ES-I3 (cell line): ENCODE measurements at regions not wholly inside any gene's neighbourhood (a gene's known extent, or its start where the extent isn't known, plus 50 kb on each side); places are given as distances from the start of the nearest gene placed in this dataset.

Source experiments
- H3K36me3 ChIP-seq: 2 replicates; pipeline ENCODE4 v1.6.1; 2013; ENCODE audit warnings: mild to moderate bottlenecking, low read length, control low read depth, moderate library complexity; ENCODE audit not compliant: insufficient read depth
- H3K4me1 ChIP-seq: 2 replicates; pipeline ENCODE4 v1.6.1; 2013; ENCODE audit warnings: mild to moderate bottlenecking, control low read depth, low read length; ENCODE audit not compliant: insufficient read depth
- H3K9ac ChIP-seq: 2 replicates; pipeline ENCODE4 v1.6.1; 2013; ENCODE audit warnings: low read depth, mild to moderate bottlenecking, low read length, moderate library complexity
- H3K9me3 ChIP-seq: 2 replicates; pipeline ENCODE4 v1.6.1; 2013; ENCODE audit warnings: mild to moderate bottlenecking, low read length, moderate library complexity; ENCODE audit not compliant: control insufficient read depth, insufficient read depth

GRCh38 chr16:80066805-80067580 is 466.5 kb upstream of the MAF start:
- Histone ChIP-seq H3K4me1 (no peaks in the 10 kb centered on the region), H3K9ac (no peak overlapping the region), H3K36me3 (no peaks in the 10 kb centered on the region), H3K9me3 (no peaks in the 10 kb centered on the region; the same call in 1 of the 2 replicates)

GRCh38 chr16:80065541-80065940 is 465.0 kb upstream of the MAF start:
- no peaks in the 10 kb centered on the region for H3K36me3 ChIP-seq
- H3K4me1 ChIP-seq: no peaks in the 10 kb centered on the region
- no peaks in the 10 kb centered on the region; the same call in 1 of the 2 replicates for H3K9me3 ChIP-seq
- no peak overlapping the region for H3K9ac ChIP-seq

DNA sequence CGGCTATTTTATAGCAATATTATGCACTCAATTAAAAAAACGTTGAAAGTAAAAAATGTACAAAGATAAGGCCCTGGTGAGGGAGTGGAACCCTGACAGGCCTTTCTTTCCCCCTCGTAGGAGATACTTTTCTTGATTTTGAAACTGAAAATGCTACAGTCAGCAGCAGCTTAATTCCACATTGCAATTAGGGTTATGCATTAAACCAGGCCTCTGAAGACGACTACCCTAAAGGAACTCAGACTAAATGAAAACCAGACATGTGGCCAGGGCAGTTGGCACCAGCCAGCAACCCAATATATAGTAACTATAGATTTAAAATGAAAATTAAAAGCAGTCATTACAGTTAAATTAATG is 463.2 kb upstream of the MAF start:
- Histone ChIP-seq H3K4me1 (no peaks in the 10 kb centered on the region), H3K9ac (no peak overlapping the region), H3K9me3 (no peaks in the 10 kb centered on the region), H3K36me3 (no peaks in the 10 kb centered on the region)

DNA sequence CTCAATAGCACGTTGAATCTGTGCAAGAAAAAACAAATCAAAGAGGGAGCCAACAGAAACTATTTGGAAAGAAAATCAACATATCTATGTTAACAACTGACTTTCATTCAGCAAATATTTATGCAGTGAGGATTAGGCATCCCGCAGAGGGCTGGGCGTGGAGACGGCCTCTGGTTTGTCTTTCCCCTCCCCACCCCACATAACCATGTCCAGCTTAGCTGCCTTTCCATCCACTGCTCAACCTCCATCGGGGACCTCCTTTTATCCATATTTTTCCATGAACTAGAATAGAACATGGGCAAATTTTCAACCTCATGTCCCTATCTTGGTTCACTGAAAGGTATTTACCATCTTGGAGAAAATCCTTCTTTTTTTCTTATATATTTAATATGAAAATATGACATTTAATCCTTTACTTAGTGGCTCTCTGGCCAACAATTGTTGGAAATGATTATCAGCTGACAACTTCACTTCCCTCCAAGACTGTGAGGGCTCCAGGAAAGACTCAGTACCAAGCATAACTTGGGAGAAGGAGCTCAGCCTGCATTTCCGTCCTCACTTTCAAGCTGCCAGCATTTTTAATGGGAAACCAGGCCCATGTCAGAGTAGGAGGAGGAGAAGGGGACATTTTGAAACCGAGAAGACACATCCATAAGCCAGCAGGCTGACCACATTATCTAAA is 462.6 kb upstream of the MAF start:
- Histone ChIP-seq H3K36me3 (no peaks in the 10 kb centered on the region), H3K4me1 (no peaks in the 10 kb centered on the region), H3K9me3 (no peaks in the 10 kb centered on the region), H3K9ac (no peak overlapping the region)

- H3K9ac ChIP-seq: no peak overlapping the region
- H3K9me3 ChIP-seq: no peaks in the 10 kb centered on the region
- no peaks in the 10 kb centered on the region for H3K36me3 ChIP-seq
- no peaks in the 10 kb centered on the region for H3K4me1 ChIP-seq
Measured at GRCh38 chr16:80062361-80063030, 462.0 kb upstream of the MAF start.

DNA sequence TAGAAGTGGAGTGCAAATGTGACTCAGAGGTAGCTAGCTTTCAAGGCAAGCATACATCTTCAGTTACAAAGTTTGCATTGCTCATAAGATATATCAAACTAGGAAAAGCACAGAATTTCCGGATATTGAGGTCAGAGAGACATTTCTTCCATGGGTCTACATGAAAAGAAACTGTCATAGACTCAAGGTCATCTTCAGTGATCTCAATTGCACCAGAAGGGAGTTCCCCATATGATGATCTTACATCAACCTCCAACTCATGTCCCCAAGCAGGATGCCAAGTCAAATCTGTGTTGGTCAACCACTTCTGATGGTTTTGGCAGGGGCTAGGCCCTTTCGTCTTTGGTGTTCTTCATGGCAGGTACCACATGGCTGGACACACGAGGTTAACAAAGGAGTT is 459.9 kb upstream of the MAF start:
- Histone ChIP-seq H3K4me1 (no peaks in the 10 kb centered on the region), H3K9me3 (no peaks in the 10 kb centered on the region), H3K36me3 (no peaks in the 10 kb centered on the region), H3K9ac (no peak overlapping the region)

GRCh38 chr16:80059836-80060235 is 459.3 kb upstream of the MAF start:
- Histone ChIP-seq H3K9me3 (no peaks in the 10 kb centered on the region), H3K9ac (no peak overlapping the region), H3K36me3 (no peaks in the 10 kb centered on the region), H3K4me1 (no peaks in the 10 kb centered on the region)

- Histone ChIP-seq H3K4me1 (no peaks in the 10 kb centered on the region), H3K36me3 (no peaks in the 10 kb centered on the region; the same call in 1 of the 2 replicates), H3K9me3 (no peaks in the 10 kb centered on the region), H3K9ac (no peak overlapping the region)
Measured at GRCh38 chr16:80058214-80058613, 457.7 kb upstream of the MAF start.

GRCh38 chr16:80056324-80056723 is 455.8 kb upstream of the MAF start:
- H3K9ac ChIP-seq: no peak overlapping the region
- H3K36me3 ChIP-seq: no peaks in the 10 kb centered on the region; the same call in 1 of the 2 replicates
- H3K9me3 ChIP-seq: no peaks in the 10 kb centered on the region
- H3K4me1 ChIP-seq: no peaks in the 10 kb centered on the region

GRCh38 chr16:80055831-80056230 is 455.3 kb upstream of the MAF start:
- no peaks in the 10 kb centered on the region; the same call in 1 of the 2 replicates for H3K36me3 ChIP-seq
- H3K9ac ChIP-seq: no peak overlapping the region
- H3K9me3 ChIP-seq: no peaks in the 10 kb centered on the region
- no peaks in the 10 kb centered on the region for H3K4me1 ChIP-seq

DNA sequence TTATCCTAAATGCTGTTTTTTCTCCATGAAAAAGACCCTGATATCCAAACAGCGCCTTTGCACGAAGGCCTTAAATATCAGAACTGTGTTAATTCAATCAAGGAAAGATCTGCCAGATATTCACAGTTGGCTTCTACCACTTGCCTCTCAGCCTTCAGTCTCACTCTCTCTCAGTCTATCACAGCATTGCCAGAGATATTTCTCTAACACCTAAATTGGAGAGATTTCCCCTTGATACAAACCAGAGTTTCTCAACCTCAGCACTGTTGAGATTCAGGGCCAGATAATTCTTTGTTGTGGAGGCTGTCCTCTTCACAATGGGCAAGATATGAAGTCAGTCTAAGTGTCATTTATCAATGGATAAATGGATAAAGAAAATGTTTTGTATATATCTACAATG is 454.1 kb upstream of the MAF start:
- no peaks in the 10 kb centered on the region for H3K4me1 ChIP-seq
- no peak overlapping the region for H3K9ac ChIP-seq
- H3K9me3 ChIP-seq: no peaks in the 10 kb centered on the region
- no peaks in the 10 kb centered on the region; the same call in 1 of the 2 replicates for H3K36me3 ChIP-seq

DNA sequence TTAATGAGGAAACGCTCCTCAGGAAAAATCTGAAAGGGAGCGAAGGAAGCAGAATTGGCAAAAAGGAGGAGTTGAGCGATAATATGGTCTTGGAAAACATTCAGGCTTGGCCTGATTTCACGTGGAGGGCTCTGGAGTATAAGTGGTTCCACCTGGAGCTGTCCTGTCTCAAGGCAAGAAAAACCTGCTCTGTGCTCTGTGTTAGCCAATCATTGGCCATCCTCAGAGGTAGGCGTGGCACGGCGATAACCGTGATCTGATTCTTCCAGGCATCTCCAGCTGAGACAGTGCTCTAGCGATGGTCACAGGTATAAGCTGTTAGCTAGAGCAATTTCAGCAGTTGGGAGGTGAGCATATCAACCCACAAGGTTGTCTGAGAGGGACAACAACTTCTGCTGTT is 450.5 kb upstream of the MAF start:
- no peak overlapping the region for H3K9ac ChIP-seq
- H3K36me3 ChIP-seq: no peaks in the 10 kb centered on the region; the same call in 1 of the 2 replicates
- H3K4me1 ChIP-seq: no peaks in the 10 kb centered on the region
- no peaks in the 10 kb centered on the region for H3K9me3 ChIP-seq

DNA sequence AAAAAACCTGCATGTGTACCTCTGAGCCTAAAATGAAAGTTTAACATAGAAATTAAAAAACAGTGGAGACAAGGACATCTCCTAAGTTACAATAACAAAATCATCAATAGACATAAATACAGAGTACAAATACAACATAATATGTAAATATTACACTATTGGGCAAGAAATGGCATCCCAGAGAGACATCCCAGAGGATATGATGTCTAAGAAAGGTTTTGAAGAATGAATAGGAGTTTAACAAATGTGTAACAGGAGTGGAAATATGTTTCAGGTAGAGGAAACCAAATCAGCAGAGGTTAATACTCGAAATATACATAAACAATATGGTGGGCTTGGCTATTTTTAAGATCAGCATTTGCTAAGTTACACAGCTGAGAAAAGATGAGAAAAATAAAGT is 447.7 kb upstream of the MAF start:
- no peaks in the 10 kb centered on the region; the same call in 1 of the 2 replicates for H3K36me3 ChIP-seq
- H3K9me3 ChIP-seq: no peaks in the 10 kb centered on the region
- H3K9ac ChIP-seq: no peak overlapping the region
- H3K4me1 ChIP-seq: no peaks in the 10 kb centered on the region

GRCh38 chr16:80047842-80048241 is 447.3 kb upstream of the MAF start:
- no peaks in the 10 kb centered on the region for H3K4me1 ChIP-seq
- no peak overlapping the region for H3K9ac ChIP-seq
- H3K36me3 ChIP-seq: no peaks in the 10 kb centered on the region
- no peaks in the 10 kb centered on the region for H3K9me3 ChIP-seq

DNA sequence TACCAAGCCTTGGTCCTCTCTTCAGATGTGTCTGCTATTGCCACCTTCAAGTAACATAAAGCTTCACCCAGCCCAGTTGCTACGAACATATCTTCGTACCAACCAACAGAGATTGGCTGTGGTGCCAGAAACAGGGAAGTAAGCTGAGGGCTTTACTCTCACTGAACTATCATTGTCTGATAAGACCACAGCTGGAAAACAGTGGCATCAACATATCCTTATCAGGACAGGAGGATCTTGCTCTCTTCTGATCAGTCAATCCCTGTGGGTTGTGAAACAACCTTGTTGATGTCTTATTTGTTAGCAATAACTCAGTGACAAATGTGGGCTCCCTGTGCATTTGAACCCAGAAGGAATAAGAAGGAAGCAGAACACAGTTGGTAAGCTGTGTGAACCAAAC is 446.3 kb upstream of the MAF start:
- Histone ChIP-seq H3K9ac (no peak overlapping the region), H3K9me3 (no peaks in the 10 kb centered on the region)

More for the DNA sequence above, 446.3 kb upstream of the MAF start:
- H3K4me1 ChIP-seq: no peaks in the 10 kb centered on the region
- no peaks in the 10 kb centered on the region for H3K36me3 ChIP-seq
